CD1c-positive myeloid dendritic cell (primary cell): ENCODE measurements at regions not wholly inside any gene's neighbourhood (a gene's known extent, or its start where the extent isn't known, plus 50 kb on each side); places are given as distances from the start of the nearest gene placed in this dataset.

Experiments
- DNase-seq: peaks from one replicate; pipeline ENCODE4 v3.0.0-alpha.2; 2016; ENCODE audit errors: extremely low spot score

DNA sequence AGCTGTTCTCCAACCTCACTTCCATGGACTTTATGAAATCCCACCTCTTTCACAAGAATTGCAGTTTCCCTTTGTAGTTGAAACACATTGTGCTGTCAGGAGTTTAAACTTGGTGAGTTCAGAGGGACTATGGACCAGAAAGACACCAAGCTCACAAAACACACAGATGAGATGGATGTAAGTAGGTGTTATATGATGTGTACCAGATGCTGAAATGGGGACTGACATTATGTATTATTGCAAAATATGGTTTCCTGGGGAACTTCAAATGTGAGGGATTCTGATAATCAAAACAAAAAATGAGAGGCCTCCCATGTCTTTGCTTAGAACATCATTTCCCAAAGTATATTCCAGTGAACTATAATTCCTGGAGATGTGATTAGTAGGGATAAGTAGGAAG lies 401.1 kb upstream of the ARID1B start:
- no peak for DNase-seq

DNA sequence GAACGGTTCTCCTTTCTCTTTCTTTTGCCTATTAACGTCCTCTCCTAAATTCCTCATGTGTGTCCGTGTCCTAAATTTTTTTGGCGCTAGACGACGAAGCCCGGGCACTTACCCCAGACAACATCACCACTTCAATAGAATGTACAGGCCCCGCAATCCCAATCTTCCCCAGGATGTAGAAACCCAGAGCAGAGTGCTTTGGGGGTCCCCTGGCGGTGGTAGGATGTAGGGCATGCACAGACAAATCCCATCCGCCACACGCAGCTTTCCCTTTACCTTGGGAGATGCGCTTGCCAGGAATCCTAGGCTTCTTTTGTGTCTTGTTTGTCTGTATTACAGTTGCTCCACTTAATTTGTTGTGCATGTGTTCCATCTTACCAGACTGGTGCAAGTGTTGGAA lies 417.3 kb upstream of the ARID1B start:
- no peak for DNase-seq

DNA sequence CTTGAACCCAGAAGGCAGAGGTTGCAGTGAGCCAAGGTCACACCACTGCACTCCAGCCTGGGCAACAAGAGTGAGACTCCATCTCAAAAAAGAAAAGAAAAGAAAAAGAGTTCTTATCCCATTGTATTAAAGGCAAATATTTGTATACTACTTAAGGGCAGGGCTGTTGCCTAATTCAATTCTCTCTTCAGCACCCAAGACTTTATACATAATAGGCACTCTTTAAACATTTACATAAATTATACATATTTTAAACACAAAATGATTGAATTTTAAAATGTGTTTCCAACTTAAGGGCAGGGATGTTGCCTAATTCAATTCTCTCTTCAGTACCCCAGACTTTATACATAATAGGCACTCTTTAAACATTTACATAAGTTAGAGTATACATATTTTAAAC lies 424.3 kb upstream of the ARID1B start:
- DNase-seq: no peak

DNA sequence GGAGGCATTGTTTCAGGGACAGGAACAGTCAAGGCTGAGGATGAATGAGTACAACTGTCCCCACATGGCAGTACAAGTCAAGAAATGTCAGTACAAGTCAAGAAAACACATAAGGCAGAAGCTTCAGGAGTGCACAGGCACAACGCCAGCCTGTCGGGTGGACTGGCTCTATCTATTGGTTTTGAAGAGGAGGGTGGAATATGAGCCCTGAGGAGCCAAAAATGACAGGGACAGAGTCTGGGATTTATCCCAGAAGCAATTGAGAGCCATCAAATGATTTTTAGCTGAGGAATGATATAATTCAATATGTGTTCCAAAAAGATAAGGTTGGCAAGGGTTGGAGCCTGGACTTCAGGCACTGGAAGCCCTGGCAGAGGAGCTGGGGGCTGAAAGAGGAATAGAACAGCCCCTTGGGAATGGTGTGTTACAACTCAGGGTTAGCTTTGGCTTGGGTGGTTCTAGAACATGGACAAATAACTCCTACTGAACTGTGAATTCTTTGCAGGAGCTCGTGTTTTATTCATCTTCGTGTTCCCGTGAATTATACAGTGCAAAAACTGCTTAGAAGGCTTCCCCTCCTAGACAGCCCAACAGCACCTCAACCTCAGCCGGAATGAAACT lies 425.7 kb upstream of the ARID1B start:
- DNase-seq: no peak

DNA sequence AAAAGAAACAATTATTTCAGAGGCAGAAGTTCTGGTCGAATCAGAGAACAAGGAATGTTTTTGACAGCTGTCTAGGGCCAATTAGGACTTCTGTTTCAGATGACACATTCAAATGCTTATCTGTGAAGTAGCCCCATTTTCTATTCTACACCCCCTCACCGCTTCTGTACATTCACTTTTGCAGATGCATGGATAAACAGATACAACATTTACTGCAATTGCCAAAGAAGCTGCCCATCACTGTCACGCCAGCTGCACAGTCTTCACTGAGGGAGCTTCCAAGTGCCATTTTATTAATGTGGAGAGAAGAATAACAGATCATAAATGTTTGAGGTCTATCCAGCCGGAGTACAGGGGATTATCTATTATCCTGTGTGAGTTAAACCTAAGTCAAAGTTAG lies 426.8 kb upstream of the ARID1B start:
- DNase-seq: no peak

DNA sequence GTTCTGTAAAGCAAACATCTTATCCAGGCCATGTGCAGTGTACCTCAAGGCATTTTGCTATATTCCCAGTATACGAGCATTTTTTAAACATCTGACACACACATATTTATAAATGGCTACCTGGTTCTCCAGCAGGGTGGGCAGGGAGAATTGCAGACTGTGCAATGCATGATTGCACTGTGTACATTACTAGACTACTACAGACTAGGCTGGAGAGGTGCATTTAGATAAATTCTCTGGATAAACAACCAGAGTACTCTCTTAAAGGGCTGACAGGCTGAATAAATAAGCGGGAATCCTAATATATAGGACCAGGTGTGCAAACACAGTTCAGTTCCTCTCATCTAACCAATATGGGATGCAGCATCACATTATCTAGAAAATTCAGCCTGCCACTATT lies 428.3 kb upstream of the ARID1B start:
- DNase-seq: no peak

DNA sequence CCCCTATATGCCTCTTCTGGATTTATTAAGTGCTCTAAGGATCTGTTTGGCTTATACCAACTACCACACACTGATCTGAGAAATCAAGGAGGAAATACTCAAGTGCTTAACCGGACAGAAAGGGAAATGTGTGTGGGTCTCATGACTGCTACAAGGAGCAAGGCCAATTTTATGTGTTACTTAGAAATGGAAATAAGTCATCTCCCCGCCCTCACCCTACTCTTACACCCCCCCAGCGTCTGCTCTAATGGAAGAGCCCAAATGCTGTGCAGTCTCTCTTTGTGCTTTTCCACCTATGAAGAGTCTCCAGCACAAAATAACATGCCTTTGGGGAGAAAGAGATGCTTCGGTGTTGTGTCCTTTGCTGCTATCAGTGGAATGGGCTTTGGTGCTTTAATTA lies 428.8 kb upstream of the ARID1B start:
- peak; percentile 17 for DNase-seq

DNA sequence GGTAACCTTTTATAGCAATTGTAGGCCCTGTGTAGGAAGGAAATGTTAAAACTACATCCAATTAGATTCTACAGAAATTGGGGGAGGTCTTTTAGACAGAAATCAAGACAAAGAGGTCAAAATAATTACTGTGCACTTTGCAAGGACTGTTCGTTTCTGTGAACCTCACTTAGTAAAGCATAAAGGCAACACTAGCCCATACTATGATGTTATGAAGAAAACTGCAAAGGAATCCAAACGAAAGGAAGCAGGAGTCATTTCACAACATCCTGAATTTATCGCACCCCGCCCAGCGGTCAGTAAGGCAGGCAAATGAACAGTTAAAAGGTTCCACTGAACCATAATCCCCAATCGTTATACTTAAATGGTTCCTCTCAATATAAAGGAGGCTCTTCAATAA lies 429.5 kb upstream of the ARID1B start:
- DNase-seq: peak; percentile 4

DNA sequence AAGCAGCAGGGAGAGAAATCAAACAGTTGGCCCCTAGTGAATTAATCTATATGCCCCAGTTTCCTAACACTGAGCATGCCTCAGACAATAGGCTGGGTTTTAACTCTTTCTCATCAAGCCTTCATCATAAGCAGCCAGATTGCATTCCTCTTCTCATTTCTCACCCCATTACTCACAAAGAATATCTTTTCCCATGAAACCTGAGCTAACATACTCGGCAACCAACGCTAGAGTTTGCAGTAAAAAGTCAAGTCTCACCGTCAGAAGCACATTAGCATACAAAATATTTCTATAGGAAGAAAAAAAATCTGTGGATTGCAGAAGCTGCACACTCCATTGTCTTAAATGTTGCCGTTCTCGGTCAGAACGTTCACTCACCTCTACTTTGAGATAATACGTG lies 429.9 kb upstream of the ARID1B start:
- DNase-seq: no peak

DNA sequence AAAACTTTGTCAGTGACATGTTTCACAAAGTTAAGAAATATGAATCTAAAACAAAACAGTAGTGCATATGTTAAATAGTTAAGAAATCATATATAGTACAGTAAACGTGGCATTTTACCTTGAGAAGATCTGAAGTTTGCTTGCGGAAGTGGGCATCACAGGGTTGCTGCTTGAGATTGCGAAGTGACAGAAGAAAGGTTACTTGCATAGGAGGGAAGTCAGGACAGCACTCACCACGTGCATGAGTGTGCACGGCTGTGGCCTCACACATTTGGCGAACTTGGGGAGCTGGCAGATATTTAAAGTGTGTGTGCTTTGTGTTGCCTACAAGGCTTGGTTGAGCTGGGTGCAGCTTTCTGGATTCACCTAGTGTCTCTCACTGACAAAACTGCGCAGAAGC lies 431.5 kb upstream of the ARID1B start:
- peak; percentile 8 for DNase-seq

DNA sequence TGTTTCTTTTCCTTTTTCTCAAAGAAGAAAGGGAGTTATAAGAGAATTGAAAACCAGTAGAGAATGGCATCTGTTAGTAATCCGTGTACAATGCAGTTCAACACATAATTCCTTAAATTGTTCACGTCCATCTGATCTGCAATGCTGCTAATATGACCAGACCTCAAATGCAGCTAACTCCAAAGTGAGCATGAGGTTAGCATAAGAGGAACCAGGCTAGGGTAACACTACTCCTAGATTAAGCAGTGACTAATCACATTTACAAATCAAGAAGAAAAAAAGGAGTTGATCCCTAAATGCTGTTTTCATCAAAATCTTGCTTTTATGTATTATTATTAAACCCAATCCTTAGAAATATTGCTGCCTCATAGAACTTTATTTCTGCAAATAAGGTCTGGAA lies 432.7 kb upstream of the ARID1B start:
- no peak for DNase-seq

DNA sequence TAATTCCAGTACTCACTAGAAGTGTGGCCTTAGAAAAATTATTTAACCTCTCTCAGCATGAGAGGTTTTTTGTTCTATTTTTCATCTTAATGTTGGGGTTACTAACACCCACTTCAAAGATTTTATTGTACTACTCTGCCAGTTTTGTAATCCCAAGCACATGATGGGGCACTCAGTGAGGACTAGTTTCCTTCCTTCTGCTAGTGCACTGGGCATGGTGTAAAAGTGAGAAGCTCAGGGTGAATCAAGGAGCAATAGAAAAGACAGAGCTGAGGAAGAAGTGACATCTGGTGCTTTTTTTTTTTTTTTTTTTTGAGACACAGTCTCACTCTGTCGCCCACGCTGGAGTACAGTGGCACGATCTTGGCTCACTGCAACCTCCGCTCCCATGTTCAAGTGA lies 439.4 kb upstream of the ARID1B start:
- DNase-seq: no peak

DNA sequence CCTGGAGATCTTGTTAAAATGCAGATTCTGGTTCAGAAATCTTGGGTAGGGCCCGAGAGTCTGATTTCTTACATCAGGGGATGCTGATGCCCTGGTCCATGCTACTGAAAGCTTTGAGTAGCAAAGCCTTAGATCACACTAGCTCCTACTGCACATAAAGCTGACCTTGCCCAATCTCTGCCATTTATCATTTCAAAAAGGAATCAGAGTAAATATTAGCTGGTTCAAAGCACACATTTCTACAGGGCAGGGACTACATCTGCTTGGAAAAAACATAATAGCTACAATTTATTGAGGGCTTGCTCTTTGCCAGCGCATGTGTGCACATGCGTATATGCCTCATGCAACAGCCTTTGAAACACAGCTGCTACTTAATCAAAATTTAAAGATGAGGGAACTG lies 440.4 kb upstream of the ARID1B start:
- DNase-seq: no peak

DNA sequence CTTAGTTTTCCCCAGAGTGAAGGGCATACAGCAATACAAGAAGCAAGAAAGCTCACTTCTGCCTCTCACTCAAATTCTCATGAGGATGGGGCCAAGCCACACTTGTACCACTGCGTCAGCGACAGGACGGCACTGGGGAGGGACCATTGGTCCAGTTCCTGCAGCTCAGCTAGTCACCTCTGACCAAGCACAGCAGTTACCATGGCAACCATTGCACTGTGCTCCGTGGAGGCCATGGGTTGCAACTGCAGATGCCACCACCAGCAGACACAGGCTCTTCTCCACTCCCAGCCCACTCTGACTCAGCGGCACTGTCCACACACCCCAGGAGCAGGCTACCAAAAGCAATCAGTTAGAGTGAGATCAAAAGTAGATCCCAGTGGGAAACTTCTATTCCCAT lies 441.1 kb upstream of the ARID1B start:
- no peak for DNase-seq

DNA sequence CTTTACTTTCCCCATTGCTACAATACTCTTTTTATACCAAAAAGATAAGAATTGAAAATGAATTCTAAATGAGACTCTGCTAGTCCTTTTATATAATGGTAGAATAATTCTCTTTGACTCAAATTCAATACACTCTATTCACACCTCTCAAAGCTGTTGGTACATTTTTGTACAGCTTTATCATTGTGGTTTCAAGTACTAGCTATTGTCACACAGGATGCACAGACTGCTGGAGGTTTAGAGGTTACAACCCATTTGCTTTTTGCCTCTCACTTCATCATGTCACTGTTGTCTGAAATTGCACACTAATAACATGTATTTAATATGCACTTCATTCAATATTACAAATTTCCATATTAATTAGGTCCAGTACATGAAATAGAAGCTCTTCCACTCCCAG lies 442.2 kb upstream of the ARID1B start:
- DNase-seq: no peak

DNA sequence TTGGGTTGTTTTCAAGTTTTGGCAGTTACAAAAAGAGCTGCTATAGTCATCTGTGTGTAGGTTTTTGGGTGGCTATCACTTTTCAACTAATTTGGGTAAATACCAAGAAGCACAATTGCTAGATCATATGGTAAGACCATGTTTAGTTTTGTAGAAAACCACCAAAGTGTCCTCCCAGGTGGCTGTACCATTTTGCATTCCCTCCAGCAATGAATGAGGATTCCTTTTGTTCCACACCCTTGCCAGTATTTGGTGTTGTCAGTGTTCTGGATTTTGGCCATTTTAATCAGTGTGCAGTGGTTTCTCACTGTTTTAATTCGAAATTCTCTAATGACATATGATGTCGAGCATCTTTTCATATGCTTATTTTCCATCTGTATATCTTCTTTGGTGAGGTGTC lies 457.5 kb upstream of the ARID1B start:
- DNase-seq: no peak

DNA sequence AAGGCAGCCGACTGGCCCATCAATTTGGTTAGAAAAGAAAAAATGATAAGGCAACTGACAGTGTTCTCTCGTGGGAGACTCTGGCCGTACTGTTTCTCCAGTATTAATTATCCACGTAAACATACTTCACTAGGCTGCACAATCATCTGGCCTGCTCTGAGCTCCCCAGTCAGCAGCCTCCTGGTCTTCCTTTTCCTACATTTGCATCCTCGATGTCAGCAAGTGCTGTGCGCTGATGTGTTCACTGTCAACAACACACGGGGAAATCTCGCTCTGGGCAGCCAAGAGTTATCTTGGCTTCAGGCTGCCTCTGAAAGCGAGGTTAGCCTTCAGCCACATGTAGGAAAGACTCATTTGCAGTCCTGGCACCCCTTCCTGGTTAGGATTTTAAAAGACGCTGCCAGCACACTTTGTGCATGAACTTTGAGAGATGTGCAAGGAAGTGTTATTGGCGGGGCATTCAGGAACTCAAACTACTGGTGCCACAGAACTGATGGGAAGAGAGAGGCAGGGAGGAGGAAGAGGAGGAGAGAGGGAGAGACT lies 460.5 kb upstream of the ARID1B start:
- DNase-seq: no peak

DNA sequence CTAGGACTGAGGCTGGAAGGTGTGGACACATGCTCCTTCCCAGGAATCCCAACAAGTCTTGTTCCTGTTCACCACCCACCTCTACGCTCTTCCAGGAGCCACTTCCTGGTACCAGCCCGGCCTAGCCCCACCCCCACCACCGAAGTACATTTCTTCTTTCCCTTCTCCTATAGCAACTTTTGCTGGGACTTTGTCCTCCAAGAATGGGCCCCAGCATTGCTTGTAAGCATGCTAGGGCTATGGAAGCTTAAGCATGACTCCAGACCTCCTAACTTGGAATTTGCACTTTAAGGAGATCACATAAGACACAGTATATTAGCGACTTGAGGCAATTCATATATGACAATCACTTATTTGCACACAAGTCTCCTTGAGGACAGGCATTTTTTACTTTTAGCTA lies 462.0 kb upstream of the ARID1B start:
- DNase-seq: no peak

DNA sequence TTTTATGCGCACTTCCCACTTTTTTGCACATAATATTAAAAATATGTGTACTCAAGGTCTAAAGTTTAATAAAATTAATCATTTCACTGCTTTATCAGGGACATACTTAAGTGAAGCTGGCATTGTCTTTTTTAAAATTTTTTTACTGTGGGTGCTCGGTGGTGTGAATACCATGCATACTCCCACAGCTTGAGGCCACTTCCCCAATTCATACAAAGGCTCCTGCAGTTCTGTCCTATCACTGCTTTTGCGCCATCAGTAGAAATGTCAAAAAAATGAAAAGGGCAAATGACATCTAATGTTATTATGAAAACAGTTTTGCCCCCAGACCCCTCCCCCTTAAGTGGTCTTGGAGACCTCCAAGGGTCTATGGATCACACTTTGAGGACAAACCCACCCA lies 464.1 kb upstream of the ARID1B start:
- DNase-seq: peak; percentile 22

DNA sequence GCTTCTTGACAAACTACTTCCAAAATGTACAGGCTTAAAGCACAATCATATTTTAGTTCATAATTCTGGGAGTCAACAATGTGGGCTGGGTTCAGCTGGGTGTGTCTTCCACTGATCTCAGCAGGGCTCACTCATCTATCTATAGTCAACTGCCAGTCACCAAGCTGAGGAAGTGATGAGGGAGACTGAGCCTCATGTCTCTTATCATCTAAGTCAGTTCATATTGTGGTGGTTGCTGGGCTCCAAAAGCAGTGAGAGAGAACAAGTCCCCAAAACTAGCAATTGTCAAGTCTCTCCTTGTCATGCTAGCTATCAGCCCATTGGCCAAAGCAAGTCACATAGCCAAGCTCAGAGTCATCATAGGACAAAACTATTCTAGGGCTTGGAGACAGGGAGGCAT lies 465.9 kb upstream of the ARID1B start:
- no peak for DNase-seq

DNA sequence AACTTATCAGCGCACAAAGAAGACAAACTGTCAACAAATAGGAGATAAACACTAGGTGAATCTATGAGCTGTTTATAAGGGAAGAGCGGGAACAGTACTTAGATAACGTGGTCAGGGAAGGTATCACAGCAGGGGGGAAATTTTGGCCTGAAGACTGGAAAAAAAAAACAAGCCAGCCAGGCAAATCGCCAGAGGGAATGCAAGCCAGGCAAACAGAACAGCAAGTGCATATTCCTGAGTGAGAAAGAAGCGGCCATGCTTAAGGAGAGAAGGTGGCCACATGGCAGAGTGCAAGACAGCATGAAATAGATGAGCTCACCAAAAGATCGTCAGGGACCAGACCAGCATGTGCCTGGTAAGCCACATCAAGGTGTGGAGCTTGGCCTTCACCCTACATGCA lies 466.5 kb upstream of the ARID1B start:
- no peak for DNase-seq

DNA sequence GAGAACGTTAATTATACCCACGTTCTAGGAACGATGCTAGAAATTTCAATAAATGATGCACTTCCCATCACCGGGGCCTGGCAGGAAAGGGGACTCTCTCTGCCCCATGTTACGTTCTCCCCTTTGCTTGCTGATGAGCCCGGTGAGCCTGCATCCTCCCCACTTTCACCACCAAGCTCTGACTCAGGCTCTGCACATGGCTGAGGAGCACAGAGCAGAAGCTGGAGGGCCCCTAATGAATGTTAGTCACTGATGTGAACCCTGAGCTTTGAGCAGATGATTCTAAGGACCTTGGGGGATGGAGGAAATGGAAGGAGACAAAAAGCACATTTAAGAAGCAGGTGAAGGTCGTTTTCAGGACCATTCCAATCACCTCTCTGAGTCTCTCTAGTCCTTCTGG lies 468.2 kb upstream of the ARID1B start:
- no peak for DNase-seq

DNA sequence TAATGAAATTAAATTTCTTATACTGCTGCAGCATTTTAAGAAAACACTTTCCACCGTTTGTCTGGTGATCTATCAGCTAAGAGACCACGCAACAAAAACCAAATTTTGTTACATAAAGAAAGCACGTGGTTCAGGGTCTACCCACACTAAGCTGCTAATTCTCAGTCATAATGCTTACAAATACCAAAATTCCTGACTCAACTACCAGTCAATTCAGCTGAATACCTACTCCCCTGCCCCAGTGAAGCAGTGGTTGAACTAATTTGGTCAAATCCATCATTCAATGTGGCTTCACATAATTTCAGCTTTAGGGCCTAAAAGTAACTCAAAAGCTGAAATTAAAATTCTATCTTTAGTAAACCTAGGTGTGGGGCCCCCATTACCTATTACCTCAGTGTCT lies 468.6 kb upstream of the ARID1B start:
- no peak for DNase-seq

DNA sequence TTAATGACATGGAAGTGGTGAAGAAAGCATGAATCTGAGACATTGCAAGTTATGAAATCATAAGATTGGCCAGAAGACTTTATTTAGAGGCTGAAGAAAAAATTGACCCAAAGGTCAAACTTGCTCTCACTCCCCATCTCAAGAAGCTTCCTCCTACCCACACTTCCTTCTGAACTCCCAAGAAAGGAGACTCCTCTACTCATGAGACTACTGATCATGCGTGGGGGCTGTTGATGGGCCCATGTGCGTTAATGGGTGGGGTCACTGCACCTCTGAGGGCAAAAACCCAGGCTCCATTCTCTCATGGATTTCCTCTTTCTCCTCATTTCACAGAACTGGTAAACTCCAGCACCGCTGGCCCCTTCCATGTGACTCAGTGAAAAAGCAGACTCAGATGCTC lies 470.6 kb upstream of the ARID1B start:
- peak; percentile 20 for DNase-seq
